GM19023 (cell line): ENCODE measurements at regions not wholly inside any gene's neighbourhood (a gene's known extent, or its start where the extent isn't known, plus 50 kb on each side); places are given as distances from the start of the nearest gene placed in this dataset.

Experiments
- ATAC-seq: cut with Tn5 transposase; IDR thresholded peaks from one replicate; pipeline ENCODE4 v1.9.1; 2021; ENCODE audit warnings: mild to moderate bottlenecking, moderate library complexity; ENCODE audit not compliant: unreplicated experiment

- no peak for ATAC-seq
Observed at GRCh38 chr21:35663856-35664606, 396.3 kb downstream of the SETD4 start.

- no peak for ATAC-seq
Observed at GRCh38 chr21:35658242-35658641, 402.1 kb downstream of the SETD4 start.

- ATAC-seq = no peak
Observed at GRCh38 chr21:35652872-35653271, 407.5 kb downstream of the SETD4 start.

GRCh38 chr21:35652196-35652595, 408.1 kb downstream of the SETD4 start:
- no peak for ATAC-seq

- ATAC-seq = no peak
Observed at GRCh38 chr21:35651196-35651595, 409.1 kb downstream of the SETD4 start.

GRCh38 chr21:35649186-35649585, 411.1 kb downstream of the SETD4 start:
- ATAC-seq = no peak

GRCh38 chr21:35648512-35648911, 411.8 kb downstream of the SETD4 start:
- no peak for ATAC-seq

- no peak for ATAC-seq
Observed at GRCh38 chr21:35646606-35647005, 413.7 kb downstream of the SETD4 start.

GRCh38 chr21:35645991-35646390, 414.3 kb downstream of the SETD4 start:
- ATAC-seq = no peak

GRCh38 chr21:35644523-35644922, 415.8 kb downstream of the SETD4 start:
- no peak for ATAC-seq

- no peak for ATAC-seq
Observed at GRCh38 chr21:35643176-35643575, 417.1 kb downstream of the SETD4 start.

- no peak for ATAC-seq
Observed at GRCh38 chr21:35641271-35642016, 418.9 kb downstream of the SETD4 start.

GRCh38 chr21:35637431-35637830, 422.9 kb downstream of the SETD4 start:
- ATAC-seq = no peak

- no peak for ATAC-seq
Observed at GRCh38 chr21:35635994-35636393, 424.3 kb downstream of the SETD4 start.

- ATAC-seq = no peak
Observed at GRCh38 chr21:35635261-35635660, 425.1 kb downstream of the SETD4 start.

GRCh38 chr21:35633501-35633900, 426.8 kb downstream of the SETD4 start:
- ATAC-seq = no peak

- ATAC-seq = no peak
Observed at GRCh38 chr21:35632711-35633110, 427.6 kb downstream of the SETD4 start.

- ATAC-seq = no peak
Observed at GRCh38 chr21:35628316-35628715, 432.0 kb downstream of the SETD4 start.

GRCh38 chr21:35627462-35627861, 432.9 kb downstream of the SETD4 start:
- ATAC-seq = no peak

GRCh38 chr21:35625576-35625975, 434.8 kb downstream of the SETD4 start:
- no peak for ATAC-seq

- ATAC-seq = no peak
Observed at GRCh38 chr21:35624901-35625300, 435.4 kb downstream of the SETD4 start.

- ATAC-seq = no peak
Observed at GRCh38 chr21:35622612-35623011, 437.7 kb downstream of the SETD4 start.
